NCI-H748 (cell line): ENCODE measurements at regions not wholly inside any gene's neighbourhood (a gene's known extent, or its start where the extent isn't known, plus 50 kb on each side); places are given as distances from the start of the nearest gene placed in this dataset.
"Not testable (repeated sequence)": the region's sequence is repeated elsewhere in the genome, so short reads cannot be mapped to it uniquely, and the experiment has no call there.

Experiments
- DNase-seq: peaks from one replicate; lab custom pipeline; 2025; ENCODE audit not compliant: unreplicated experiment; lab: John Stamatoyannopoulos, UW

GRCh38 chr7:156324201-156324600, 316.4 kb upstream of the RNF32 start:
- DNase-seq: no peak

- DNase-seq: not testable (repeated sequence)
Measured at GRCh38 chr7:156321430-156321829, 319.1 kb upstream of the RNF32 start.

GRCh38 chr7:156318926-156319325, 321.6 kb upstream of the RNF32 start:
- DNase-seq: no peak

- DNase-seq: no peak
Measured at GRCh38 chr7:156318426-156318825, 322.1 kb upstream of the RNF32 start.

GRCh38 chr7:156309016-156309620, 331.5 kb upstream of the RNF32 start:
- DNase-seq: no peak

- DNase-seq: no peak
Measured at GRCh38 chr7:156307193-156307592, 333.4 kb upstream of the RNF32 start.

- no peak for DNase-seq
Measured at GRCh38 chr7:156305351-156305750, 335.2 kb upstream of the RNF32 start.

- DNase-seq: no peak
Measured at GRCh38 chr7:156282816-156283215, 357.8 kb upstream of the RNF32 start.

- no peak for DNase-seq
Measured at GRCh38 chr7:156279635-156280034, 360.9 kb upstream of the RNF32 start.

GRCh38 chr7:156275292-156275691, 365.3 kb upstream of the RNF32 start:
- DNase-seq: no peak

- DNase-seq: no peak
Measured at GRCh38 chr7:156274557-156274956, 366.0 kb upstream of the RNF32 start.

GRCh38 chr7:156261581-156261980, 379.0 kb upstream of the RNF32 start:
- no peak for DNase-seq

- no peak for DNase-seq
Measured at GRCh38 chr7:156257904-156258303, 382.7 kb upstream of the RNF32 start.

GRCh38 chr7:156255635-156256034, 384.9 kb upstream of the RNF32 start:
- no peak for DNase-seq

GRCh38 chr7:156251861-156252260, 388.7 kb upstream of the RNF32 start:
- DNase-seq: no peak

- no peak for DNase-seq
Measured at GRCh38 chr7:156240532-156240931, 400.0 kb upstream of the RNF32 start.

- DNase-seq: no peak
Measured at GRCh38 chr7:156238366-156239133, 402.0 kb upstream of the RNF32 start.

GRCh38 chr7:156237614-156238013, 403.0 kb upstream of the RNF32 start:
- DNase-seq: no peak

- no peak for DNase-seq
Measured at GRCh38 chr7:156236936-156237599, 403.5 kb upstream of the RNF32 start.

- DNase-seq: no peak
Measured at GRCh38 chr7:156236181-156236889, 404.2 kb upstream of the RNF32 start.

GRCh38 chr7:156234666-156235494, 405.7 kb upstream of the RNF32 start:
- no peak for DNase-seq
